ENCODE measurements at regions not wholly inside any gene's neighbourhood (a gene's known extent, or its start where the extent isn't known, plus 50 kb on each side); places are given as distances from the start of the nearest gene placed in this dataset.

GRCh38 chr14:54275997-54276725 is 120.6 kb upstream of the CDKN3 start:
- Histone ChIP-seq H3F3A (ENCODE audit: insufficient read depth, low read depth) (no peaks in the 10 kb centered on the region), H3K36me3 (ENCODE audit: low read depth) (no peaks in the 10 kb centered on the region), H2AFZ (no peak overlapping the region), H3K9me3 (ENCODE audit: insufficient read depth, low read depth) (no peaks in the 10 kb centered on the region), H3K9me2 (ENCODE audit: insufficient read depth) (no peaks in the 10 kb centered on the region), H3K27me3 (ENCODE audit: insufficient read depth, low read depth) (no peaks in the 10 kb centered on the region), H3K4me2 (no peak overlapping the region), H3K27ac (no peak overlapping the region), H3K79me2 (ENCODE audit: low read depth) (no peaks in the 10 kb centered on the region), H4K20me1 (ENCODE audit: insufficient read depth) (no peaks in the 10 kb centered on the region), H3K4me1 (replicated peaks; ENCODE audit: insufficient read depth) (no peaks in the 10 kb centered on the region), H3K4me3 (no peak overlapping the region)
- CTCF ChIA-PET: no interaction called here
- POLR2A ChIA-PET (ENCODE audit: unreplicated experiment): no interaction called here
- no peak for DNase-seq
- intact Hi-C loops (cut with micrococcal nuclease; ENCODE audit: unreplicated experiment): no loop called here
- no TSS peak for BruUV-seq (replicated peaks)
- no peak for TF ChIP-seq CTCF (conservative IDR thresholded peaks at IDR 0.05)
- TF ChIP-seq EZH2 (IDR thresholded peaks at IDR 0.05; ENCODE audit: low read depth): no peak

GRCh38 chr14:54278087-54278486 is 118.7 kb upstream of the CDKN3 start:
- no peak for DNase-seq
- Histone ChIP-seq H4K20me1 (ENCODE audit: insufficient read depth) (no peaks in the 10 kb centered on the region), H3F3A (ENCODE audit: insufficient read depth, low read depth) (no peaks in the 10 kb centered on the region), H3K9me2 (ENCODE audit: insufficient read depth) (no peaks in the 10 kb centered on the region), H3K4me3 (no peak overlapping the region), H3K27me3 (ENCODE audit: insufficient read depth, low read depth) (no peaks in the 10 kb centered on the region), H3K79me2 (ENCODE audit: low read depth) (no peaks in the 10 kb centered on the region), H3K4me2 (no peak overlapping the region), H3K4me1 (replicated peaks; ENCODE audit: insufficient read depth) (no peaks in the 10 kb centered on the region), H3K9me3 (ENCODE audit: insufficient read depth, low read depth) (no peaks in the 10 kb centered on the region), H3K27ac (no peak overlapping the region), H2AFZ (no peak overlapping the region), H3K36me3 (ENCODE audit: low read depth) (no peaks in the 10 kb centered on the region)
- POLR2A ChIA-PET (ENCODE audit: unreplicated experiment): no interaction called here
- no peak for TF ChIP-seq CTCF (conservative IDR thresholded peaks at IDR 0.05)
- TF ChIP-seq EZH2 (IDR thresholded peaks at IDR 0.05; ENCODE audit: low read depth): no peak
- intact Hi-C loops (cut with micrococcal nuclease; ENCODE audit: unreplicated experiment): no loop called here
- CTCF ChIA-PET: interaction anchor here (0.6 kb wide), 1 partner anchor 646 kb away, joined by 5 read pairs; no protein-coding TSS in a partner anchor
- no TSS peak for BruUV-seq (replicated peaks)

GRCh38 chr14:54278665-54279295 is 118.0 kb upstream of the CDKN3 start:
- Histone ChIP-seq H4K20me1 (ENCODE audit: insufficient read depth) (no peaks in the 10 kb centered on the region), H3K4me3 (no peak overlapping the region), H3K27me3 (ENCODE audit: insufficient read depth, low read depth) (no peaks in the 10 kb centered on the region), H3K9me3 (ENCODE audit: insufficient read depth, low read depth) (no peaks in the 10 kb centered on the region), H3K27ac (no peak overlapping the region), H3K79me2 (ENCODE audit: low read depth) (no peaks in the 10 kb centered on the region), H3F3A (ENCODE audit: insufficient read depth, low read depth) (no peaks in the 10 kb centered on the region), H3K9me2 (ENCODE audit: insufficient read depth) (no peaks in the 10 kb centered on the region), H3K4me2 (no peak overlapping the region), H3K36me3 (ENCODE audit: low read depth) (no peaks in the 10 kb centered on the region), H3K4me1 (replicated peaks; ENCODE audit: insufficient read depth) (no peaks in the 10 kb centered on the region), H2AFZ (no peak overlapping the region)
- BruUV-seq (replicated peaks): no TSS peak
- ChIA-PET CTCF (interaction anchor here (0.6 kb wide), 1 partner anchor 647 kb away, joined by 5 read pairs; no protein-coding TSS in a partner anchor), POLR2A (ENCODE audit: unreplicated experiment) (no interaction called here)
- TF ChIP-seq EZH2 (IDR thresholded peaks at IDR 0.05; ENCODE audit: low read depth) (no peak), CTCF (conservative IDR thresholded peaks at IDR 0.05) (no peak)
- no peak for DNase-seq
- intact Hi-C loops (cut with micrococcal nuclease; ENCODE audit: unreplicated experiment): no loop called here
